Rectal smooth muscle tissue (tissue), 1 donor: ENCODE measurements at regions not wholly inside any gene's neighbourhood (a gene's known extent, or its start where the extent isn't known, plus 50 kb on each side); places are given as distances from the start of the nearest gene placed in this dataset.

Experiments used
- H3K27ac ChIP-seq: one replicate; pipeline ENCODE4 v1.7.0; 2013; ENCODE audit warnings: low read depth, low read length, inconsistent platforms
- H3K27me3 ChIP-seq: one replicate; pipeline ENCODE4 v1.7.0; 2013; ENCODE audit warnings: low read length; ENCODE audit not compliant: control insufficient read depth, insufficient read depth
- H3K36me3 ChIP-seq: one replicate; pipeline ENCODE4 v1.7.0; 2013; ENCODE audit warnings: low read length; ENCODE audit not compliant: control insufficient read depth, insufficient read depth
- H3K4me1 ChIP-seq: one replicate; pipeline ENCODE4 v1.7.0; 2013; ENCODE audit warnings: low read length; ENCODE audit not compliant: control insufficient read depth, insufficient read depth
- H3K4me3 ChIP-seq: one replicate; pipeline ENCODE4 v1.7.0; 2013; ENCODE audit warnings: low read length
- H3K9ac ChIP-seq: one replicate; pipeline ENCODE4 v1.7.0; 2013; ENCODE audit warnings: low read length

DNA sequence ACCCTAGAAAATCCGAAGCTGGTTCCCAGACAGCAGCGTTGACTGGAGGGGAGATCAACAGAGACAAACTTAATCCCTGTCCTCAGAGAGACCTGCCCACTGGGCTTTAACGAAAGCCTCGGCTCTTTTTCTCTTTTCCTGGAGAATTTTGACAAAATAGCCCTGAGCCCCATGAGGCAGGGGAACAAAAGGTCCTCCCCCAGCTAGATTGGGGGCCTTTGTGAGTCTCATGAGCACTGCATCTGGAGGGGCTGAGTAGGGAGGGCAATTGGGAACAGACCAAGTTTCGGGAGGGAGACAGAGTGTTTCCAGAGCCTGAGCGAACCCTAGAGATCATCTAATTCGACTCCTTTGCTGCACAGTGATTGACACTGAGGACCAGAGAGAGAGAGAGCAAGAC, 123.9 kb upstream of the HAAO start:
- Histone ChIP-seq H3K4me3 (no peak overlapping the region), H3K9ac (no peak overlapping the region), H3K4me1 (peaks cover 4% of the 10 kb centered on the region), H3K27ac (no peak overlapping the region), H3K27me3 (no peaks in the 10 kb centered on the region), H3K36me3 (no peaks in the 10 kb centered on the region)

DNA sequence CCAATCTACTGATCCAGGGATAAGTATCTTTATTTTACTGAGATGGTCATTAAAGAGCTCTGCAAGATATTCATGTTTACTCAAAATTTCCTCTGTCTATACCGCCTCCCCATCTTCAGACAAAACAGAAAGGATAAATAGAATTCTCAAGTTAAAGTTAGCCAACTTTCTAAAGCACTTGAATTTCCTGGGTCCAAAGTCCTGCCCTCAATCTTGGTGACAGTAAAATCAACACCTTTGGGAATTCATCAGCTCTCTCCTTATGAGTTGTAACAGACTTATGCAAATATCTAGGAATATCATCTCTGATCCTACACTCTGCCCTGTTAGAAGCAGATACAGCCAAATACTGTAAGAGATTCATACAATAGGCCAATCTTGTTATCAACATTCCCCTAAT, 122.5 kb upstream of the HAAO start:
- Histone ChIP-seq H3K4me1 (peaks cover 7% of the 10 kb centered on the region), H3K9ac (no peak overlapping the region), H3K4me3 (no peak overlapping the region), H3K27me3 (no peaks in the 10 kb centered on the region), H3K36me3 (no peaks in the 10 kb centered on the region), H3K27ac (no peak overlapping the region)

DNA sequence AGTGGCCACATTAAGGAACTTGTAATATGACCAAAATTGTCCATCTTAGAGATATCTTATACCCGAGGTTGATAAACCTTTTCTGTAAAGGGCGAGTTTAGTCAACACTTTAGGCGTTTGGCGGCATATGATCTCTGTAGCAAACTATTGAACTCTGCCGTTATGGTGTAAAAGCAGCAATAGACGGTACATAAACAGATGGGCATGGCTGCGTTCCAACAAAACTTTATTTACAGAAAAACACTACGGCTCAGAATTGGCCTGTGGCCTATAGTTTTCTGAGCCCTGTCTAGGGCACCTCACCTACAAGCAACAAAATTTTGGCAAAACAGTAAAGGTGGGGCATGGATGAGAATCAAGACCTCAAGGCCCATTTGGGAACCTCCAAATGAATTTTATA, 121.9 kb upstream of the HAAO start:
- Histone ChIP-seq H3K36me3 (no peaks in the 10 kb centered on the region), H3K4me1 (peaks cover 7% of the 10 kb centered on the region), H3K9ac (no peak overlapping the region), H3K4me3 (no peak overlapping the region), H3K27ac (no peak overlapping the region), H3K27me3 (no peaks in the 10 kb centered on the region)

DNA sequence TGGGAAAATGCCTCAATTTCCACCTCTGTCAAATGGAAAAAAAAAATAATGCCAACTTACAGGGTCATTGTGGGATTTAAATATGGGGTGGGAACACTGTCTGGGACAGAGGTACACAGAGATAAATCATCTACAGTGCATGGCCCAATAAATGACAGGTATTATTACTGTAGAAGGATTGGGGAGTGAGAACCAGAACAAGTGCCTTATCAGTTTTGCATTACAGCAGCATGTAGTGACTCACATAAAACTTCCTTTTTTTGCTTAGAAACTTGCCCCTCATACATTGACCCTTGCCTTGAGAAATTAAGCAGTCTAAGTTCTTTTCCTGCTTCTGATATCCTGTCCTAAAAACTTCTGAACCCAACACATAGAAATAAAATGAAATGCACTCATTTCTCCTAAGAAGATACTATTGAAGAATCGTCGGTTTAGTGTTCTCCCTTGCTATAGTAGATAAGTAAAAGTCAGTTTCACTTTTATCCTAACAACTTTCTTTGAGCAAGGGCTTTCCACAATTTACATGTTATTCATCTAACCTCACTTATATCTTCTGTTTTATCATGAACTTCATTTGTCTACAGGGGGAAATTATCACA, 121.0 kb upstream of the HAAO start:
- peaks cover 14% of the 10 kb centered on the region for H3K4me1 ChIP-seq
- no peak overlapping the region for H3K27ac ChIP-seq
- H3K9ac ChIP-seq = no peak overlapping the region
- no peaks in the 10 kb centered on the region for H3K27me3 ChIP-seq
- H3K4me3 ChIP-seq = no peak overlapping the region
- H3K36me3 ChIP-seq = no peaks in the 10 kb centered on the region

DNA sequence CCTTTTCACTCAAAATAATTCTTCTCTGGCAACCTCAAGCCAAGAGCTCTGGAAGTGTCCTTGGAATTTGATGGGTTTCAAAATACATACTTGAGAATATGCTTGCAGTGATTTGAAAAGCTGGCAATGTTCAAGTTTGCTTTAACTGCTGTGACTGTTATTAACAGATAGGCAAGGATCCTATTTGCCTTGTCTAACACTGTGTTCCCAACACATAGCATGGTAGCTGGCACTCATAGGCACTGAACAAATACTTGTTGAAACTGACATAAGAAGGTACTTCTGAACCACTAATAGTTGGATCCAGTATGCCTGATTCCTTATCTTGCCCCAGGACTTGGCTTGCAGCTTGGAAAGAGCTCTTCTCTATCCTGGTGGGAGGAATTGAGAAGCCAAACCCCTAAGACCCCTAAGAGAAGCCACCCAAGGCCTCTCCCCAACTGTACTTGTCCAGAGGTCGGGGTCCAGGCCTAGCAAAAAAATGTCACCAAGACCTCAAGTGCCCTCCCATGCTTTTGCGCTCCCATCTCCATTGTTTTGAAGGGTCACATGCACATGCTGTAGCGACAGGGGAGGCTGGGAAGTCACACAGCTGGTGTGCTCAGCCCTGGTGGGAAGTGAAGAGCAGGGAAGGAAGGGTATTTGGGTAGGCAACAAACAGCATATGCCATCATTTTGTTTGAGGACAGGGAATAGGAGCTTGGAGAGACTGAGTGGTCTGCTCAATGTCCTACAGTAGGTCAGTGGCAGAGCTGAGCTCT, 118.4 kb upstream of the HAAO start:
- Histone ChIP-seq H3K27me3 (no peaks in the 10 kb centered on the region), H3K4me1 (peaks cover 33% of the 10 kb centered on the region), H3K36me3 (no peaks in the 10 kb centered on the region), H3K27ac (no peak overlapping the region), H3K4me3 (no peak overlapping the region), H3K9ac (no peak overlapping the region)

DNA sequence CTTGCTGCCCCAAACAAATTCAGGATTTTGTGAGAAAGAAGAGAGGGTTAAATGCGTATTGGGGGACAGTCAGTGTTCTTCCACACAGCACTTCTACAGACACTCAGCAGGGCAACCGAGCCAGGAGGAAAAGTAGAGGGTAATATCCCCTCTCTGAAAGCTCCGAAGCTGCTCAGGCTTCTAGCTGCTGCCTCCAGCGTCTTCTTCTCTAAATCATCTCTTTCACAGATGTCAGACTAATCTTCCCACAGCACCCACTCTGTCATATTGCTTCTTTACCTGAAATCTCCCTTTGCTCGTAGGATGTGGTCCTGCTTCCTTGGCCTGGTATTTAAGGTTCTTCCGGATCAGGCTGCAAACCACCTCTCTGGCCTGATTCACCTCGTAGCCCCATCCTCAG, 117.6 kb upstream of the HAAO start:
- Histone ChIP-seq H3K27ac (no peak overlapping the region), H3K4me1 (peaks cover 40% of the 10 kb centered on the region), H3K9ac (no peak overlapping the region), H3K27me3 (no peaks in the 10 kb centered on the region), H3K4me3 (no peak overlapping the region), H3K36me3 (no peaks in the 10 kb centered on the region)

DNA sequence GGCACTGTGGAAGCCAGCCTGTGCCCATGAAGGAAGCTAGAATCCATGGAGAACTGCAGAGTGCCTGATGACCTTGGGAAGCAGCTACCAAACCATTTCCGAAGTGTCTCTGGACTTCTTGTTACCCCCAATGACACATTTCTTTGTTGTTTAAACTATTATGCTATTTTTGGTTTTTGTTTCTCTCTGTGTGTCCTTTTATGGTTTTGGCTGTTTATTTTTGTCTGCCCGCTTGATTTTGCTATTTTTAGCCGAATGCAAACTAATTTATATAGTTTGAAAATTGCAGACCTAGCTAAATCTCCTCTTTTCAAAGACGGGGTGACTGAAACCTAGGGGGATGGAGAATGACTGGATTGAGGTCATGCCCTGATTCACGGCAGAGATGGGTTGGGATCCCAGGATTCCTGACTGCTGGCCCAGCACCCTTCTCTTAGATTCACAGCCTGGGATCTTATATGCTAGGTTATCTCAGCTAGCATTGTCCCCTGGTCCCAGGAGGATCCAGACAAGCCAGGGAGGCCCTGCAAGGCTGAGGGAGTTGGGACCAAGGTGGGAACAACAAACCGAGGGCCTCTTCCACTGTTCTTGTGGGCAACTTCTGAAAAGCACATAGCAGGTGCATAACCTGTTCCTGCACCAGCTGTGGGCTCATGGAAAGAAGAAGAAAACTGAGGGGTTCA, 116.3 kb upstream of the HAAO start:
- Histone ChIP-seq H3K4me3 (no peak overlapping the region), H3K27ac (peak overlapping the region; percentile 17), H3K4me1 (peaks cover 40% of the 10 kb centered on the region), H3K36me3 (no peaks in the 10 kb centered on the region), H3K27me3 (no peaks in the 10 kb centered on the region), H3K9ac (no peak overlapping the region)

DNA sequence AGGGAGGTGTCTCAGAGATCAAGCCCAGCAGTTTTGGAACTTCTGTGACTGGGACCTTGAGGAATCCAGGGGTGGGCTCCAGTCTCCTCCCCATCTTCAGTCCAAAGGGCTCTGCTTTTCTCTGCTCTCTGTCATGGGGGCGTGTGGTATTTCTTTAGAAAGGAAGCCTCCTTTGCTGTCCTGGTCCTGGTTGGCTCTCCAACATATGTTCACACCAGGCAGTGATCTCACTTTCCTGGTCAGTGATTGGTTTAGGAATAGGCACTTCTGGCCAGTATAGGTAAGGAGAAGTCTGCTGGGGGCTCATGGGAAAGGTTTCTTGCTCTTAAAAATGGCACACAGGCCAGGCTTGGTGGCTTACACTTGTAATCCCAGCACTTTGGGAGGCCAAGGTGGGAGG, 115.5 kb upstream of the HAAO start:
- H3K9ac ChIP-seq = no peak overlapping the region
- no peak overlapping the region for H3K4me3 ChIP-seq
- no peaks in the 10 kb centered on the region for H3K27me3 ChIP-seq
- H3K27ac ChIP-seq = peak overlapping the region; percentile 78
- H3K36me3 ChIP-seq = no peaks in the 10 kb centered on the region
- H3K4me1 ChIP-seq = peaks cover 40% of the 10 kb centered on the region

DNA sequence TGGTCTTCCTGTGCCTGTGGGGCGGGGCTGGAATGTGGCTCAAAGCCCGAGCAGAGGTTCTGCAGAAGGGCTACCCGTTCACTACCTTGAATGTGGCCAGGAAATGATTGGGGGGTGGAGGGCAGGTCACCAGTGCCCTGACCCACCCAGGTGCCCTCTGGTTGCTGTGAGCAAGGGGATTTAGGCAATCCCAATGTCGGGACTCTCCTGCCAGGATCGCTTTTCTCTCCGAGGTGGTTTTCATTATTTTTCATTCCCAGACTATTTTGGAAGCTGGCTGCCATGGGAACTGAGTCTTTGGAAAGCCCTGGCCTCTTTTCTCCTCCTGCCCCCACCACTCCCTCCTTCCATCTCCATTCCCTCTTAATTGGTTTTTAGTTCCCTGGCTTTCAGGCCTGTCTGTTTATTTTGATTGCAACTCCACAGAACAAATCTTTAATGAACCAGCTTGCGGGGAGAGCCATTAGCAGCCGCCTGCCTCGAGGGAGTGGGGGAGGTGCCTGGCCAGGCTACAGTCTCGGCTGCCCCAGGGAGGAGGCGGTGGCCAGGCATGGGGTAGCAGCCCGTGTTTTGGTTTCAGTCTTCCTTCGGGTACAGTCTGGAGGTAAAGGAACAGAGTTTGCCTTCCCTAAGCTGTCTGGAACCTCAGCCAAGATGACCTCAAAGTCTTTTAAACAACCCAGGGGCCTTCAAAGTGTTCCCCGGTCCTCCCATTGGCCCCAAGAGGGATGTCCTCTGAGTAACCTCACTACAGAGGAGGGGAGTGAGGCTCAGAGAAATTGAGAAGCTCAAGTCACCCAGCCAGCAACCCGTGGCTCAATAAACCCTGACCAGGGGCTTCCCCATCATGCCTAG, 114.4 kb upstream of the HAAO start:
- H3K9ac ChIP-seq = no peak overlapping the region
- H3K27me3 ChIP-seq = no peaks in the 10 kb centered on the region
- H3K4me3 ChIP-seq = peak overlapping the region; percentile 26
- peaks cover 40% of the 10 kb centered on the region for H3K4me1 ChIP-seq
- H3K27ac ChIP-seq = peak overlapping the region; percentile 78
- H3K36me3 ChIP-seq = no peaks in the 10 kb centered on the region

DNA sequence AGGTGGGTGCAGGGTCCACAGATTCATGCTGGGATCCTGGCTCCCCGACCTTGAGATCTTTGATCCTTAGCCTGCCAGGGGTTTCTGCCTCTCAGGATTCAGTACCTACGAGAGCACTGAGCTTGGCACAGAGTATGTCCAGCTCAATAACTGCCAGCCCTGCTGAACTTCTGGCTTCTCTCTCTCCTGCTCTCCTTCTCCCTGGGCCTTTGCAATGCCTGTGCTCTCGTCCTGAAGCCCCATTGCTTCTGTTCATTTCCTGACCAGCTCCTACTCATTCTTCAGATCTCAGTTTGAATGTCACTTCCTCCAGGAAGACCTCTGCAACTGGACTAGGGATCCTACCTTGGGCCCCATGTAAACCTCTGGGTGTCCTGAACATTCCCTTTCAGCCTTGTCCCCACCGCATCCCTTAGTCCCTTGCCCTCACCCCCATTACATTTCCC, 113.8 kb upstream of the HAAO start:
- H3K27ac ChIP-seq = peak overlapping the region; percentile 78
- no peaks in the 10 kb centered on the region for H3K27me3 ChIP-seq
- no peak overlapping the region for H3K9ac ChIP-seq
- H3K36me3 ChIP-seq = no peaks in the 10 kb centered on the region
- peaks cover 40% of the 10 kb centered on the region for H3K4me1 ChIP-seq
- peak overlapping the region; percentile 26 for H3K4me3 ChIP-seq

DNA sequence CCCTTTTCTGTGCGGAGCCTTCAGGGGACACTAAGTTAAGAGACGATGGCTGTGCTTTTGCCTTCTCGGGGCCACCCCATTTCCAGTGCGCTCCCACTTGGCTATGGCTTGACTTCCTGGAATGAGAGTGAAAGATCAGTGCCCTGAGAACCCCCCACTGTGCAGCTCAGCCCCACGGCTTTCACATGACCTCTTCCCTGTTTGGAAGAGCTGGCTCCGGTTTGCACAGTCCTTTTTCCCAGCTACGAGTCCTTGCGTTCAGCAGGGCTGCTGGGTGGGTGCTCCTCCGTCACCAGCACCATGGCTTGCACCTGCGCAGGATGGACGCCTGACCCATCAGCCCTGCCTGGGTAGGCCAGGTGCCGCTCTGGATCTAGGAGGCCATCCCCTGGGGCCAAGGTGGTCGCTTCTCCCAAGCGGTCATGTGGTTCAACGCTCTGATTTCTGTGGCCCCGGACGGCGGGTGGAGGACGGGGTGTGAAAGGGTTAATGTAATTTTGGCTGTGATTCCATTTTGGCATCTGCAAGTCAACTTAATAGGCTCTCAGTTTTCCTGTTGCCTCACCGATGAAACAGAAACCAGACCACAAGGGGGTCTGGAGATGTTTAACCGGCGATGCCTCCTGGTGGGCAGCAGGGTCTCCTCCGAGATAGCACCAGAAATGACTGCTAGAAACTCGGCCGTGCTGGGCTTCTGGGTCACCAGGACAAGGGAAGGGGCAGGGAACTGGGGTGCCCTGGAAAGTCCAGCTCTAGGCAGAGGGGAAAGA, 113.1 kb upstream of the HAAO start:
- peak overlapping the region; percentile 78 for H3K27ac ChIP-seq
- no peaks in the 10 kb centered on the region for H3K27me3 ChIP-seq
- H3K4me3 ChIP-seq = peak overlapping the region; percentile 26
- peaks cover 40% of the 10 kb centered on the region for H3K4me1 ChIP-seq
- H3K9ac ChIP-seq = no peak overlapping the region
- H3K36me3 ChIP-seq = no peaks in the 10 kb centered on the region

DNA sequence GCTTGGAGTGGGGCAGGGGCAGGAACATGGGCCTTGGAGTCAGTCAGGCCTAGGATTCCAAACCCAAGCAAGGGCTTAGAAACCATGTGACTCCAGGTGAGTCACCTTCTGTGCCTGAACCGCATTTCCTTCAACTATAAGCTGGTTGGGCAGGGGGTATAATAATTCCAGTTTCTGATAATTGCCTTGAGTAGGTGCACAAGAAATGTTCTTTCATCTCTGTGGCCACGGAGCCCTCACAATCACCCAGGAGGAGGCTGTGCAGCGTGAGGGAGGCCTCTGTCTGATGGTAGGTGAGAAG, 112.1 kb upstream of the HAAO start:
- H3K4me3 ChIP-seq = no peak overlapping the region
- no peak overlapping the region for H3K9ac ChIP-seq
- no peaks in the 10 kb centered on the region for H3K27me3 ChIP-seq
- no peak overlapping the region for H3K27ac ChIP-seq
- no peaks in the 10 kb centered on the region for H3K36me3 ChIP-seq
- H3K4me1 ChIP-seq = peaks cover 37% of the 10 kb centered on the region
